ENCODE measurements at regions not wholly inside any gene's neighbourhood (a gene's known extent, or its start where the extent isn't known, plus 50 kb on each side); places are given as distances from the start of the nearest gene placed in this dataset.
"Not testable (repeated sequence)": the region's sequence is repeated elsewhere in the genome, so short reads cannot be mapped to it uniquely, and the experiment has no call there.

- no peak for DNase-seq
These were observed 1125.8 kb downstream of the STIM2 start for GRCh38 chr4:27986476-27986875.

GRCh38 chr4:28001698-28002097 lies 1141.1 kb downstream of the STIM2 start:
- no peak for DNase-seq

GRCh38 chr4:28004520-28004919 lies 1143.9 kb downstream of the STIM2 start:
- no peak for DNase-seq

GRCh38 chr4:28006021-28006420 lies 1145.4 kb downstream of the STIM2 start:
- DNase-seq: no peak

- DNase-seq: no peak
These were observed 1147.1 kb downstream of the STIM2 start for GRCh38 chr4:28007693-28008092.

GRCh38 chr4:28009541-28009940 lies 1148.9 kb downstream of the STIM2 start:
- no peak for DNase-seq

- no peak for DNase-seq
These were observed 1150.1 kb downstream of the STIM2 start for GRCh38 chr4:28010577-28011240.

- DNase-seq: no peak
These were observed 1153.8 kb downstream of the STIM2 start for GRCh38 chr4:28014469-28014868.

GRCh38 chr4:28015996-28016395 lies 1155.4 kb downstream of the STIM2 start:
- DNase-seq: no peak

- not testable (repeated sequence) for DNase-seq
These were observed 1177.6 kb downstream of the STIM2 start for GRCh38 chr4:28038253-28038652.

- no peak for DNase-seq
These were observed 1201.9 kb downstream of the STIM2 start for GRCh38 chr4:28062562-28062961.

- DNase-seq: no peak
These were observed 1213.4 kb downstream of the STIM2 start for GRCh38 chr4:28073860-28074555.

- no peak for DNase-seq
These were observed 1214.8 kb downstream of the STIM2 start for GRCh38 chr4:28075401-28075956.

GRCh38 chr4:28077203-28077602 lies 1216.6 kb downstream of the STIM2 start:
- not testable (repeated sequence) for DNase-seq

- DNase-seq: no peak
These were observed 1222.2 kb downstream of the STIM2 start for GRCh38 chr4:28082686-28083390.

GRCh38 chr4:28092610-28093009 lies 1232.0 kb downstream of the STIM2 start:
- no peak for DNase-seq

GRCh38 chr4:28093071-28093470 lies 1232.4 kb downstream of the STIM2 start:
- DNase-seq: no peak

- no peak for DNase-seq
These were observed 1240.9 kb downstream of the STIM2 start for GRCh38 chr4:28101583-28101982.

GRCh38 chr4:28105271-28105859 lies 1244.7 kb downstream of the STIM2 start:
- no peak for DNase-seq

- DNase-seq: no peak
These were observed 1245.5 kb downstream of the STIM2 start for GRCh38 chr4:28106155-28106554.

- no peak for DNase-seq
These were observed 1249.2 kb downstream of the STIM2 start for GRCh38 chr4:28109801-28110200.

GRCh38 chr4:28112691-28113335 lies 1252.2 kb downstream of the STIM2 start:
- DNase-seq: not testable (repeated sequence)

- not testable (repeated sequence) for DNase-seq
These were observed 1252.9 kb downstream of the STIM2 start for GRCh38 chr4:28113586-28113985.
